NOMO-1 (cell line): ENCODE measurements at regions not wholly inside any gene's neighbourhood (a gene's known extent, or its start where the extent isn't known, plus 50 kb on each side); places are given as distances from the start of the nearest gene placed in this dataset.

Source experiments
- DNase-seq, 2 experiments: peaks; one replicate each; lab custom pipeline; 2025; ENCODE audit not compliant: unreplicated experiment in 2 of 2; lab: John Stamatoyannopoulos, UW

- DNase-seq, result no peak
These were observed 89.1 kb upstream of the E2F3 start for GRCh38 chr6:20312606-20313005.

- no peak for DNase-seq
These were observed 88.6 kb upstream of the E2F3 start for GRCh38 chr6:20313051-20313450.

GRCh38 chr6:20313960-20314530 is 87.6 kb upstream of the E2F3 start:
- DNase-seq, result peak; percentile 38 to 44

- DNase-seq, result no peak
These were observed 86.5 kb upstream of the E2F3 start for GRCh38 chr6:20314866-20315845.

- DNase-seq, result no peak
These were observed 84.2 kb upstream of the E2F3 start for GRCh38 chr6:20317430-20317829.

GRCh38 chr6:20318851-20319387 is 82.8 kb upstream of the E2F3 start:
- DNase-seq, result no peak

GRCh38 chr6:20319520-20320357 is 81.9 kb upstream of the E2F3 start:
- peak; percentile 94 to 98 for DNase-seq

GRCh38 chr6:20325641-20326421 is 75.8 kb upstream of the E2F3 start:
- DNase-seq, result peak; percentile 75 to 93

GRCh38 chr6:20326422-20326728 is 75.3 kb upstream of the E2F3 start:
- DNase-seq, result no peak

GRCh38 chr6:20327141-20327540 is 74.5 kb upstream of the E2F3 start:
- no peak for DNase-seq

- no peak for DNase-seq
These were observed 73.3 kb upstream of the E2F3 start for GRCh38 chr6:20328266-20328923.

- no peak for DNase-seq
These were observed 72.8 kb upstream of the E2F3 start for GRCh38 chr6:20328924-20329300.

GRCh38 chr6:20331042-20331441 is 70.6 kb upstream of the E2F3 start:
- no peak for DNase-seq

- DNase-seq, result no peak
These were observed 70.1 kb upstream of the E2F3 start for GRCh38 chr6:20331625-20332024.

- DNase-seq, result no peak
These were observed 69.2 kb upstream of the E2F3 start for GRCh38 chr6:20332441-20333006.

- no peak for DNase-seq
These were observed 67.9 kb upstream of the E2F3 start for GRCh38 chr6:20333721-20334269.

- DNase-seq, result no peak
These were observed 67.3 kb upstream of the E2F3 start for GRCh38 chr6:20334334-20334733.

GRCh38 chr6:20334962-20335361 is 66.7 kb upstream of the E2F3 start:
- DNase-seq, result no peak

GRCh38 chr6:20335872-20336271 is 65.8 kb upstream of the E2F3 start:
- DNase-seq, result peak in 1 of 2 experiments; percentile 33
